NCI-H82 treated with DMSO at 0.1 percent for 48 hours (cell line): ENCODE measurements at regions not wholly inside any gene's neighbourhood (a gene's known extent, or its start where the extent isn't known, plus 50 kb on each side); places are given as distances from the start of the nearest gene placed in this dataset.
A peak's percentile ranks its signal among the peaks of the same experiment; 100 is the strongest.
"Not testable (repeated sequence)": the region's sequence is repeated elsewhere in the genome, so short reads cannot be mapped to it uniquely, and the experiment has no call there.

Source experiments
- DNase-seq: peaks from one replicate; lab custom pipeline; 2025; ENCODE audit not compliant: unreplicated experiment; lab: John Stamatoyannopoulos, UW

- DNase-seq: not testable (repeated sequence)
These were observed 765.4 kb downstream of the TAF11L14 start for GRCh38 chr5:18399461-18400327.

- no peak for DNase-seq
These were observed 768.9 kb downstream of the TAF11L14 start for GRCh38 chr5:18403141-18403540.

- no peak for DNase-seq
These were observed 769.7 kb downstream of the TAF11L14 start for GRCh38 chr5:18403941-18404438.

GRCh38 chr5:18420711-18421110 lies 786.5 kb downstream of the TAF11L14 start:
- DNase-seq: no peak

- DNase-seq: no peak
These were observed 799.1 kb downstream of the TAF11L14 start for GRCh38 chr5:18433336-18433735.

- DNase-seq: no peak
These were observed 803.9 kb downstream of the TAF11L14 start for GRCh38 chr5:18438126-18438525.

GRCh38 chr5:18455521-18455920 lies 821.3 kb downstream of the TAF11L14 start:
- DNase-seq: no peak

GRCh38 chr5:18457255-18457654 lies 823.0 kb downstream of the TAF11L14 start:
- no peak for DNase-seq

- DNase-seq: no peak
These were observed 827.5 kb downstream of the TAF11L14 start for GRCh38 chr5:18461766-18462165.

GRCh38 chr5:18465833-18466681 lies 831.8 kb downstream of the TAF11L14 start:
- peak; percentile 51 for DNase-seq

GRCh38 chr5:18466731-18467130 lies 832.5 kb downstream of the TAF11L14 start:
- DNase-seq: no peak

- not testable (repeated sequence) for DNase-seq
These were observed 837.5 kb downstream of the TAF11L14 start for GRCh38 chr5:18471791-18472190.

GRCh38 chr5:18483451-18483850 lies 849.2 kb downstream of the TAF11L14 start:
- DNase-seq: no peak

GRCh38 chr5:18487928-18488480 lies 853.7 kb downstream of the TAF11L14 start:
- no peak for DNase-seq

- DNase-seq: no peak
These were observed 855.4 kb downstream of the TAF11L14 start for GRCh38 chr5:18489703-18490102.

GRCh38 chr5:18491349-18491748 lies 857.1 kb downstream of the TAF11L14 start:
- DNase-seq: no peak

GRCh38 chr5:18495157-18495556 lies 860.9 kb downstream of the TAF11L14 start:
- DNase-seq: no peak

- no peak for DNase-seq
These were observed 861.8 kb downstream of the TAF11L14 start for GRCh38 chr5:18496041-18496440.

- no peak for DNase-seq
These were observed 862.8 kb downstream of the TAF11L14 start for GRCh38 chr5:18497089-18497488.

GRCh38 chr5:18503797-18504328 lies 869.6 kb downstream of the TAF11L14 start:
- DNase-seq: no peak

GRCh38 chr5:18507114-18507513 lies 872.9 kb downstream of the TAF11L14 start:
- DNase-seq: no peak
